OCI-LY3 (cell line): ENCODE measurements at regions not wholly inside any gene's neighbourhood (a gene's known extent, or its start where the extent isn't known, plus 50 kb on each side); places are given as distances from the start of the nearest gene placed in this dataset.

ENCODE experiments used
- H2AFZ ChIP-seq: fragments of 200-600, 300-600 bp; shearing (Covaris generic); 2 replicates; pipeline ENCODE4 v1.6.0; 2014; ENCODE audit warnings: antibody characterized with exemption, low read depth, low read length
- H3K27ac ChIP-seq: fragments of 200-600, 300-600 bp; sonication (generic); 2 replicates; pipeline ENCODE4 v1.5.1; 2014; ENCODE audit warnings: mild to moderate bottlenecking, low read length, moderate library complexity, mixed read lengths
- H3K27me3 ChIP-seq: fragments of 200-600, 300-600 bp; sonication (generic); 2 replicates; pipeline ENCODE4 v1.6.1; 2014; ENCODE audit warnings: low read depth, low read length, mixed read lengths
- H3K36me3 ChIP-seq: fragments of 200-600, 300-600 bp; sonication (generic); replicated peaks from 2 replicates; pipeline ENCODE3; 2014; ENCODE audit warnings: low read depth, low read length, mixed read lengths
- H3K4me1 ChIP-seq: fragments of 300-600, 200-600 bp; sonication (generic); 2 replicates; pipeline ENCODE4 v1.6.1; 2014; ENCODE audit warnings: low read length, mixed read lengths
- H3K4me2 ChIP-seq: fragments of 200-600, 300-600 bp; sonication (generic); 2 replicates; pipeline ENCODE4 v1.6.1; 2014; ENCODE audit warnings: low read length, mixed read lengths
- H3K4me3 ChIP-seq: fragments of 300-600, 200-600 bp; sonication (generic); 2 replicates; pipeline ENCODE4 v1.5.1; 2014; ENCODE audit warnings: antibody characterized with exemption, mild to moderate bottlenecking, low read length, moderate library complexity
- H3K79me2 ChIP-seq: fragments of 300-600, 200-600 bp; shearing (Covaris generic); 2 replicates; pipeline ENCODE4 v1.6.1; 2014; ENCODE audit warnings: mild to moderate bottlenecking, low read length, mixed read lengths
- H3K9ac ChIP-seq: fragments of 300-600, 200-600 bp; shearing (Covaris generic); 2 replicates; pipeline ENCODE4 v1.6.0; 2014; ENCODE audit warnings: mild to moderate bottlenecking, low read length, moderate library complexity
- H3K9me3 ChIP-seq: fragments of 200-600, 300-600 bp; shearing (Covaris generic); 2 replicates; pipeline ENCODE4 v1.6.1; 2014; ENCODE audit warnings: low read length, mixed read lengths; ENCODE audit not compliant: insufficient read depth
- H4K20me1 ChIP-seq: fragments of 200-600, 300-600 bp; sonication (generic); 2 replicates; pipeline ENCODE4 v1.6.1; 2016; ENCODE audit warnings: low read length, mixed read lengths; ENCODE audit not compliant: insufficient read depth
- CTCF ChIP-seq: fragments of 200-600, 300-600 bp; sonication (generic); IDR thresholded peaks from 2 replicates; pipeline ENCODE4 v1.5.1; 2014; ENCODE audit warnings: antibody characterized with exemption, low read length, low read depth
- EZH2phosphoT487 ChIP-seq: fragments of 200-600 bp; shearing (Covaris generic); IDR thresholded peaks from 2 replicates; pipeline ENCODE4 v1.6.1; 2018; ENCODE audit warnings: antibody characterized with exemption, mixed run types, low read depth

GRCh38 chr2:67510745-67511144, 113.6 kb downstream of the ETAA1 start:
- no peaks in the 10 kb centered on the region for H3K4me1 ChIP-seq
- H4K20me1 ChIP-seq, result no peaks in the 10 kb centered on the region
- H3K4me3 ChIP-seq, result no peak overlapping the region
- no peak overlapping the region for H3K27ac ChIP-seq
- no peak for TF ChIP-seq EZH2phosphoT487
- no peak for TF ChIP-seq CTCF
- H3K4me2 ChIP-seq, result no peak overlapping the region
- no peak overlapping the region for H3K9ac ChIP-seq
- no peak overlapping the region for H2AFZ ChIP-seq
- H3K9me3 ChIP-seq, result no peaks in the 10 kb centered on the region
- H3K79me2 ChIP-seq, result no peaks in the 10 kb centered on the region
- no peaks in the 10 kb centered on the region for H3K36me3 ChIP-seq
- no peaks in the 10 kb centered on the region for H3K27me3 ChIP-seq

DNA sequence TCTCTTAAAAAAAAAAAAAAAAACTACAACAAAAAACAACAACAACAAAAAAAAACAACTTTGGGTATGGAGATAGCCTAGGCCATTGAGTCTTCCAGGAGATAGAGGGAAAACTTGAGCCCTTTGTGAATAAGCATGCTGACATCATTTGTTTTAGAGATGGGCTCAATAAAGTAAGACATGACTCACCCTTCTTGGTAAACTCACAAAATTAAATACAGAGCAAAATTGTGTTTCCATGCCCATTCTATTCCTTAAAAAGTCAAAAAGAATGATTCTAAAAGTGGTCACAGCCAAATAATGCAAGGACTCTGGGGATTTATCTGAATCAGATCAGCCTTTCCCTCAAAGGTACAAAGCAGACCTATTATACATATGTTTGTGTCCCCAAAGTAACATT, 117.4 kb downstream of the ETAA1 start:
- no peaks in the 10 kb centered on the region for H3K79me2 ChIP-seq
- no peak overlapping the region for H3K4me3 ChIP-seq
- no peak overlapping the region for H3K27ac ChIP-seq
- no peaks in the 10 kb centered on the region for H3K36me3 ChIP-seq
- no peak overlapping the region for H3K4me2 ChIP-seq
- H3K4me1 ChIP-seq, result no peaks in the 10 kb centered on the region
- no peak for TF ChIP-seq CTCF
- TF ChIP-seq EZH2phosphoT487, result no peak
- H3K9ac ChIP-seq, result no peak overlapping the region
- H4K20me1 ChIP-seq, result no peaks in the 10 kb centered on the region
- no peak overlapping the region for H2AFZ ChIP-seq
- H3K27me3 ChIP-seq, result no peaks in the 10 kb centered on the region
- no peaks in the 10 kb centered on the region for H3K9me3 ChIP-seq

GRCh38 chr2:67515056-67515455, 117.9 kb downstream of the ETAA1 start:
- H3K79me2 ChIP-seq, result no peaks in the 10 kb centered on the region
- no peaks in the 10 kb centered on the region for H3K27me3 ChIP-seq
- H4K20me1 ChIP-seq, result no peaks in the 10 kb centered on the region
- H3K9me3 ChIP-seq, result no peaks in the 10 kb centered on the region
- H3K4me1 ChIP-seq, result no peaks in the 10 kb centered on the region
- H3K36me3 ChIP-seq, result no peaks in the 10 kb centered on the region
- H2AFZ ChIP-seq, result no peak overlapping the region
- no peak for TF ChIP-seq CTCF
- no peak for TF ChIP-seq EZH2phosphoT487
- no peak overlapping the region for H3K4me2 ChIP-seq
- no peak overlapping the region for H3K27ac ChIP-seq
- no peak overlapping the region for H3K4me3 ChIP-seq
- H3K9ac ChIP-seq, result no peak overlapping the region

DNA sequence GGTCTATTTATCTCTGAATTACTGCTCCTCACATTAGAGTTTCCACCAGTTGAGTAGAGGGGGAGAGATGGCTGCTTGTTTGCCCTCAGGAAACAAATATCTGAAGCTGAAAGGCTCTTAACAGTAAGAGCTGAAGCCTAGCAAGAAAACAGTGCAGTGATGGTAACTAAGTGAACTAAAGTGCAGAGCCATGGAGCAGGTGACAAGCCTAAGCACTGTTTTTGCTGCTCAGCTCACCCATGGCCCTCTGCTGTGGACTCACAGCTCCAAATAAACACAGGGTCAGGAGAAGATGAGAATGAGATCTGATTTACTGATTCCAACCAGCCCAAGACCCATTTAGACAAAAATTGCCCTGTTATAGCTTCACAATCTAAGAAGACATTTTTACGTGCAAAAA, 118.4 kb downstream of the ETAA1 start:
- H3K27me3 ChIP-seq, result no peaks in the 10 kb centered on the region

More for the DNA sequence above, 118.4 kb downstream of the ETAA1 start:
- Histone ChIP-seq H3K4me3 (no peak overlapping the region), H3K79me2 (no peaks in the 10 kb centered on the region), H3K36me3 (no peaks in the 10 kb centered on the region), H3K27ac (no peak overlapping the region), H2AFZ (no peak overlapping the region), H3K9ac (no peak overlapping the region), H3K4me2 (no peak overlapping the region), H3K9me3 (no peaks in the 10 kb centered on the region), H4K20me1 (no peaks in the 10 kb centered on the region), H3K4me1 (no peaks in the 10 kb centered on the region)
- TF ChIP-seq EZH2phosphoT487 (no peak), CTCF (no peak)
